Ishikawa (cell line): ENCODE measurements at regions not wholly inside any gene's neighbourhood (a gene's known extent, or its start where the extent isn't known, plus 50 kb on each side); places are given as distances from the start of the nearest gene placed in this dataset.

ENCODE experiments used
- CEBPB ChIP-seq: IDR thresholded peaks from 2 replicates; pipeline ENCODE4 v1.6.1; 2012
- CREB1 ChIP-seq: IDR thresholded peaks from 2 replicates; pipeline ENCODE4 v1.6.1; 2012; ENCODE audit warnings: low read depth
- EP300 ChIP-seq: IDR thresholded peaks from 2 replicates; pipeline ENCODE4 v1.6.1; 2012; ENCODE audit warnings: borderline replicate concordance
- FOXM1 ChIP-seq: IDR thresholded peaks from 2 replicates; pipeline ENCODE4 v1.6.1; 2012; ENCODE audit warnings: low read depth, borderline replicate concordance
- NFIC ChIP-seq: IDR thresholded peaks from 2 replicates; pipeline ENCODE4 v1.6.1; 2012
- RAD21 ChIP-seq: IDR thresholded peaks from 2 replicates; pipeline ENCODE4 v1.6.1; 2012; ENCODE audit warnings: low read depth
- REST ChIP-seq: IDR thresholded peaks from 2 replicates; pipeline ENCODE4 v1.6.1; 2012; ENCODE audit warnings: low read depth, mild to moderate bottlenecking
- TAF1 ChIP-seq: IDR thresholded peaks from 2 replicates; pipeline ENCODE4 v1.6.1; 2012; ENCODE audit warnings: low read depth, mild to moderate bottlenecking
- TEAD4 ChIP-seq: IDR thresholded peaks from 2 replicates; pipeline ENCODE4 v1.6.1; 2012
- USF1 ChIP-seq: IDR thresholded peaks from 2 replicates; pipeline ENCODE4 v1.6.1; 2012
- ZBTB7A ChIP-seq: IDR thresholded peaks from 2 replicates; pipeline ENCODE4 v1.6.1; 2012; ENCODE audit warnings: low read depth

- TF ChIP-seq TAF1: no peak
- no peak for TF ChIP-seq ZBTB7A
- no peak for TF ChIP-seq TEAD4
- TF ChIP-seq REST: no peak
- no peak for TF ChIP-seq RAD21
- no peak for TF ChIP-seq CEBPB
- no peak for TF ChIP-seq EP300
- TF ChIP-seq NFIC: no peak
- no peak for TF ChIP-seq USF1
- no peak for TF ChIP-seq FOXM1
- no peak for TF ChIP-seq CREB1
Observed at GRCh38 chr2:156037482-156037881, 295.0 kb downstream of the NR4A2 start.
